Endothelial cell of umbilical vein (primary cell): ENCODE measurements at regions not wholly inside any gene's neighbourhood (a gene's known extent, or its start where the extent isn't known, plus 50 kb on each side); places are given as distances from the start of the nearest gene placed in this dataset.

ENCODE experiments used
- BruUV-seq: library from RNA; stranded (reverse); fragments of 400-500 nt; replicated peaks from 2 replicates; lab custom pipeline; 2021; lab: Mats Ljungman, UMichigan
- CTCF ChIA-PET: fragments of 300-600, 350-600 bp; sonication (Branson Sonifier 250); formaldehyde crosslinking; loops from one replicate; lab custom pipeline; 2021; ENCODE audit warnings: antibody characterized with exemption, inconsistent platforms; lab: Charles Lee
- POLR2A ChIA-PET: fragments of 300-600, 350-600 bp; sonication (Branson Sonifier 250); formaldehyde crosslinking; loops from one replicate; lab custom pipeline; 2021; ENCODE audit warnings: antibody characterized with exemption, inconsistent platforms; lab: Charles Lee
- DNase-seq: peaks from one replicate; pipeline ENCODE4 v3.0.0-alpha.2; 2011; ENCODE audit warnings: low read depth, low spot score
- FAIRE-seq: peaks from 2 replicates; lab custom pipeline; 2011; peaks lifted over from hg19 to GRCh38; lab: Jason Lieb, UNC
- H2AFZ ChIP-seq: 2 replicates; pipeline ENCODE4 v1.6.0; 2012; ENCODE audit warnings: low read depth, low read length, control low read depth, inconsistent platforms
- H3K27ac ChIP-seq: 2 replicates; pipeline ENCODE4 v1.5.1; 2011; ENCODE audit warnings: low read depth, mild to moderate bottlenecking, control low read depth, low read length, moderate library complexity; ENCODE audit not compliant: insufficient read depth
- H3K27me3 ChIP-seq, 2 experiments: 2 replicates each; pipeline versions ENCODE4 v1.6.0 to v1.6.1; 2011; ENCODE audit warnings: low read length in 2 of 2, mixed read lengths in 1 of 2; ENCODE audit not compliant: control insufficient read depth in 2 of 2, insufficient read depth in 2 of 2
- H3K36me3 ChIP-seq, 2 experiments: 2 replicates in 1 of 2; 3 replicates in 1 of 2; pipeline ENCODE4 v1.5.1; 2011; ENCODE audit warnings: low read length in 2 of 2, mild to moderate bottlenecking in 1 of 2, moderate library complexity in 1 of 2; ENCODE audit not compliant: control insufficient read depth in 2 of 2, insufficient read depth in 2 of 2; ENCODE audit errors: extremely low read depth in 1 of 2
- H3K4me1 ChIP-seq: 3 replicates; pipeline ENCODE4 v1.5.1; 2011; ENCODE audit warnings: mild to moderate bottlenecking, low read length; ENCODE audit not compliant: control insufficient read depth, insufficient read depth; ENCODE audit errors: extremely low read depth
- H3K4me2 ChIP-seq: 2 replicates; pipeline ENCODE4 v1.6.1; 2011; ENCODE audit warnings: low read length, control low read depth, mixed read lengths; ENCODE audit not compliant: insufficient read depth
- H3K4me3 ChIP-seq, 3 experiments: fragments of 200-600 bp in 1 of 3; sonication (generic), shearing (Covaris generic) in 1 of 3; replicated peaks in 1 of 3; 2 replicates each; pipeline ENCODE4 v1.5.1; 2011 to 2016; ENCODE audit warnings: control low read depth in 3 of 3, low read length in 3 of 3, mild to moderate bottlenecking in 2 of 3, inconsistent platforms in 1 of 3, low read depth in 1 of 3, moderate library complexity in 1 of 3; ENCODE audit not compliant: insufficient read depth in 1 of 3
- H3K79me2 ChIP-seq: 2 replicates; pipeline ENCODE4 v1.6.0; 2012; ENCODE audit warnings: low read length, inconsistent platforms; ENCODE audit not compliant: control insufficient read depth, insufficient read depth
- H3K9ac ChIP-seq: replicated peaks from 2 replicates; pipeline ENCODE3; 2011; ENCODE audit warnings: low read length, control low read depth; ENCODE audit not compliant: insufficient read depth; ENCODE audit errors: extremely low read depth
- H3K9me1 ChIP-seq: replicated peaks from 3 replicates; pipeline ENCODE4 v1.6.0; 2011; ENCODE audit warnings: mild to moderate bottlenecking, low read length; ENCODE audit not compliant: control insufficient read depth, insufficient read depth; ENCODE audit errors: extremely low read depth
- H3K9me3 ChIP-seq: replicated peaks from 2 replicates; pipeline ENCODE4 v1.5.1; 2012; ENCODE audit warnings: low read length, inconsistent platforms; ENCODE audit not compliant: control insufficient read depth, insufficient read depth
- H4K20me1 ChIP-seq: replicated peaks from 2 replicates; pipeline ENCODE3; 2011; ENCODE audit warnings: mild to moderate bottlenecking, low read length; ENCODE audit not compliant: control insufficient read depth, insufficient read depth; ENCODE audit errors: extremely low read depth
- FOS ChIP-seq: IDR thresholded peaks from 2 replicates; pipeline ENCODE4 v1.6.1; 2011; ENCODE audit warnings: mild to moderate bottlenecking, low read length, moderate library complexity, borderline replicate concordance; ENCODE audit not compliant: insufficient read depth
- GATA2 ChIP-seq: IDR thresholded peaks from 2 replicates; pipeline ENCODE4 v1.7.0; 2011; ENCODE audit warnings: low read depth, mild to moderate bottlenecking, moderate library complexity, mixed read lengths, low read length; ENCODE audit not compliant: insufficient read length, insufficient read depth
- JUN ChIP-seq: IDR thresholded peaks from 2 replicates; pipeline ENCODE4 v1.6.1; 2011; ENCODE audit warnings: borderline replicate concordance, low read depth; ENCODE audit not compliant: insufficient read length, insufficient read depth
- MYC ChIP-seq: IDR thresholded peaks from one replicate; pipeline ENCODE4 v1.6.1; 2011; ENCODE audit warnings: mild to moderate bottlenecking, low read depth, low read length
- POLR2A ChIP-seq: IDR thresholded peaks from 2 replicates; pipeline ENCODE4 v1.6.1; 2012; ENCODE audit warnings: low read depth, mild to moderate bottlenecking, control low read depth, low read length
- dilution Hi-C: fragments of 300-500 bp; cut with MboI; formaldehyde crosslinking; loops from one replicate; pipeline ENCODE4 v1.15.0; 2019; ENCODE audit warnings: low sequenced_read_pairs; ENCODE audit not compliant: extremely low pct_ligation_motif_present
- intact Hi-C: fragments of 100-400 bp; cut with micrococcal nuclease; formaldehyde crosslinking; loops from one replicate; pipeline ENCODE4 v1.10.0; 2022
- TF ChIP-seq, protein P1 (sequence below), 2 donors: IDR thresholded peaks; 1 replicate in 1 of 2; 2 replicates in 1 of 2; pipeline ENCODE4 v1.5.1; 2011; ENCODE audit warnings: low read length in 2 of 2, mild to moderate bottlenecking in 2 of 2, moderate library complexity in 2 of 2, control low read depth in 1 of 2, inconsistent platforms in 1 of 2, low read depth in 1 of 2; ENCODE audit not compliant: insufficient read depth in 1 of 2; ENCODE audit errors: extremely low read depth in 1 of 2
- TF ChIP-seq, protein P2 (sequence below): IDR thresholded peaks from 2 replicates; pipeline ENCODE4 v1.6.1; 2011; ENCODE audit not compliant: insufficient read depth, insufficient read length

DNA sequence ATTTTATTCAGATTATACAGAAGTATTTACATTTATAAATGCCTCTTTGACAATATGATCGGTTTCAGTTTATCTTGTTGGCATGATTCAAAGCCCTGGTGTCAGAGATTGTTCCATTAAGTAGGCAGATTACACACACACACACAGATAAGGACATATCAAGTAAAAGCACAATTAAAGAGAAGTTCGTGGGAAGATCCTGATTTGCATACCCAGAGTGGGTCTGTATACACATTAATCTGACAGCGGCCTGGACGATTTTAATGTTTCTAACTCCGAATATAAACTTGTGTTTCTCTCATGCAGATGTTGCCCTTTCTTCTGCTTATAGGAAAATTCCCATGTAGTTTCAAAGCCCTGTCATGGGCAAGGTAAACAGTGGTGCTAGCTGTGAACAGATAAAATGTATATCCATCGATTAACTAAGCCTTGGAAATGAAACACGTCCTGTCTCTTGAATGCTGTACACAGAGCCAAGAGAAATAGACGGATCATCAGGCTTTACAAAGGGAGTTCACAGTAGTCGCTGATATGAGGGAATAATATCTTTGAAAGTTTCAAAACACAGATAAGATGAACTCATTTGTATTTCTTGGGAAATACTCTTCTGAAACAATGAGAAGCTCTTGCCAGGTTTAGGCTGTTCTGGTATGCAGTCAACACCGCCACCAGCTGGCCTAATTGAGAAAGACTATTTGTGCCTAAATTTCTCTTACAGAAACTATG lies 108.2 kb upstream of the GMDS start:
- peak overlapping the region in 1 of 3 experiments; percentile 6 for H3K4me3 ChIP-seq
- BruUV-seq = no TSS peak

More for the DNA sequence above, 108.2 kb upstream of the GMDS start:
- Histone ChIP-seq H3K36me3 (no peaks in the 10 kb centered on the region), H3K4me2 (peak overlapping the region; percentile 55), H3K4me1 (peaks cover 6% of the 10 kb centered on the region), H4K20me1 (no peaks in the 10 kb centered on the region), H3K27me3 (no peaks in the 10 kb centered on the region), H3K79me2 (no peaks in the 10 kb centered on the region), H3K9me1 (no peaks in the 10 kb centered on the region), H3K9me3 (no peaks in the 10 kb centered on the region), H3K27ac (no peak overlapping the region), H3K9ac (peak overlapping the region; percentile 38), H2AFZ (peak overlapping the region; percentile 69)
- POLR2A ChIA-PET = no interaction called here
- CTCF ChIA-PET = interaction anchor here (0.6 to 3.9 kb wide), 76 partner anchors 9 to 917 kb away, joined by 3 to 90 read pairs (median 4); partner anchors contain the start of genes FOXC1 and MYLK4
- DNase-seq = peak; percentile 92
- TF ChIP-seq JUN = no peak
- TF ChIP-seq GATA2 = peak; percentile 71
- TF ChIP-seq FOS = no peak
- TF ChIP-seq, protein P1, sequence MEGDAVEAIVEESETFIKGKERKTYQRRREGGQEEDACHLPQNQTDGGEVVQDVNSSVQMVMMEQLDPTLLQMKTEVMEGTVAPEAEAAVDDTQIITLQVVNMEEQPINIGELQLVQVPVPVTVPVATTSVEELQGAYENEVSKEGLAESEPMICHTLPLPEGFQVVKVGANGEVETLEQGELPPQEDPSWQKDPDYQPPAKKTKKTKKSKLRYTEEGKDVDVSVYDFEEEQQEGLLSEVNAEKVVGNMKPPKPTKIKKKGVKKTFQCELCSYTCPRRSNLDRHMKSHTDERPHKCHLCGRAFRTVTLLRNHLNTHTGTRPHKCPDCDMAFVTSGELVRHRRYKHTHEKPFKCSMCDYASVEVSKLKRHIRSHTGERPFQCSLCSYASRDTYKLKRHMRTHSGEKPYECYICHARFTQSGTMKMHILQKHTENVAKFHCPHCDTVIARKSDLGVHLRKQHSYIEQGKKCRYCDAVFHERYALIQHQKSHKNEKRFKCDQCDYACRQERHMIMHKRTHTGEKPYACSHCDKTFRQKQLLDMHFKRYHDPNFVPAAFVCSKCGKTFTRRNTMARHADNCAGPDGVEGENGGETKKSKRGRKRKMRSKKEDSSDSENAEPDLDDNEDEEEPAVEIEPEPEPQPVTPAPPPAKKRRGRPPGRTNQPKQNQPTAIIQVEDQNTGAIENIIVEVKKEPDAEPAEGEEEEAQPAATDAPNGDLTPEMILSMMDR (IDR thresholded peaks at IDR 0.05; ENCODE audit: extremely low read depth in 1 of 2, insufficient read depth in 1 of 2, low read depth in 1 of 2, low read length in 2 of 2) = peak; percentile 64 to 66
- no peak for TF ChIP-seq MYC
- no peak for TF ChIP-seq POLR2A
- TF ChIP-seq, protein P2, sequence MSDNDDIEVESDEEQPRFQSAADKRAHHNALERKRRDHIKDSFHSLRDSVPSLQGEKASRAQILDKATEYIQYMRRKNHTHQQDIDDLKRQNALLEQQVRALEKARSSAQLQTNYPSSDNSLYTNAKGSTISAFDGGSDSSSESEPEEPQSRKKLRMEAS = no peak
- dilution Hi-C loops (no loop called here), intact Hi-C loops (loop anchor here (1.0 to 10.0 kb wide), 10 partner anchors 95 to 757 kb away; partner anchors contain the start of gene GMDS)
- FAIRE-seq = peak; percentile 92
